Endodermal cell (in vitro differentiated cells): ENCODE measurements at regions not wholly inside any gene's neighbourhood (a gene's known extent, or its start where the extent isn't known, plus 50 kb on each side); places are given as distances from the start of the nearest gene placed in this dataset.
A peak's percentile ranks its signal among the peaks of the same experiment; 100 is the strongest.

ENCODE experiments used
- DNase-seq: peaks from one replicate; pipeline ENCODE4 v3.0.0-alpha.2; 2017
- H3K27ac ChIP-seq: 2 replicates; pipeline ENCODE4 v1.5.1; 2013; ENCODE audit warnings: mild to moderate bottlenecking, low read depth, low read length, moderate library complexity
- H3K27me3 ChIP-seq: 2 replicates; pipeline ENCODE4 v1.6.1; 2013; ENCODE audit warnings: mild to moderate bottlenecking, low read length, moderate library complexity; ENCODE audit not compliant: insufficient read depth, control insufficient read depth, poor library complexity, severe bottlenecking
- H3K36me3 ChIP-seq: 2 replicates; pipeline ENCODE4 v1.7.0; 2013; ENCODE audit warnings: mild to moderate bottlenecking, low read length, moderate library complexity; ENCODE audit not compliant: control insufficient read depth, insufficient read depth
- H3K4me1 ChIP-seq: one replicate; pipeline ENCODE4 v1.7.0; 2013; ENCODE audit warnings: low read length; ENCODE audit not compliant: control insufficient read depth, insufficient read depth
- H3K4me3 ChIP-seq: 2 replicates; pipeline ENCODE4 v1.5.1; 2013; ENCODE audit warnings: mild to moderate bottlenecking, low read length, moderate library complexity
- H3K9ac ChIP-seq: 2 replicates; pipeline ENCODE4 v1.6.1; 2013; ENCODE audit warnings: mild to moderate bottlenecking, low read length, moderate library complexity; ENCODE audit not compliant: poor library complexity, severe bottlenecking; ENCODE audit errors: extremely low read depth
- H3K9me3 ChIP-seq: 2 replicates; pipeline ENCODE4 v1.6.1; 2013; ENCODE audit warnings: mild to moderate bottlenecking, low read length, moderate library complexity; ENCODE audit not compliant: control insufficient read depth
- H3K27ac Mint-ChIP-seq: 2 replicates; pipeline ENCODE4 v1.8.0; 2020; ENCODE audit warnings: mixed read lengths
- H3K27me3 Mint-ChIP-seq: 2 replicates; pipeline ENCODE4 v1.8.0; 2021; ENCODE audit warnings: mild to moderate bottlenecking, mixed read lengths; ENCODE audit not compliant: insufficient read depth
- H3K36me3 Mint-ChIP-seq: 2 replicates; pipeline ENCODE4 v1.8.0; 2020; ENCODE audit warnings: low read depth, mixed read lengths
- H3K4me1 Mint-ChIP-seq: 2 replicates; pipeline ENCODE4 v1.8.0; 2020; ENCODE audit warnings: mixed read lengths
- H3K4me3 Mint-ChIP-seq: 2 replicates; pipeline ENCODE4 v1.8.0; 2020; ENCODE audit warnings: mild to moderate bottlenecking, moderate library complexity, mixed read lengths
- H3K9me3 Mint-ChIP-seq: 2 replicates; pipeline ENCODE4 v1.8.0; 2020; ENCODE audit warnings: mild to moderate bottlenecking, mixed read lengths
- CTCF ChIP-seq: fragments of 200-600 bp; sonication (generic); conservative IDR thresholded peaks from 2 replicates; pipeline ENCODE4 v1.5.0; 2021; ENCODE audit warnings: antibody characterized with exemption, mild to moderate bottlenecking
- WGBS, 2 experiments: methylation state at CpG; one replicate each; pipeline versions ENCODE4 v1.1.5 to v1.1.7; 2013; ENCODE audit warnings: missing lambda C conversion rate in 2 of 2, mixed read lengths in 1 of 2; ENCODE audit not compliant: insufficient coverage in 1 of 2, insufficient read length in 1 of 2; 5-methylcytosine and 5-hydroxymethylcytosine counted together

- H3K9me3 Mint-ChIP-seq, result peaks cover 25% of the 10 kb centered on the region
- no peaks in the 10 kb centered on the region for H3K36me3 Mint-ChIP-seq
- H3K27ac ChIP-seq, result no peak overlapping the region
- peaks cover 65% of the 10 kb centered on the region for H3K27me3 Mint-ChIP-seq
- no peak overlapping the region for H3K4me3 Mint-ChIP-seq
- no peak overlapping the region for H3K4me3 ChIP-seq
- no peaks in the 10 kb centered on the region for H3K4me1 ChIP-seq
- WGBS, 2 experiments, result 93% methylated on average over 1 of the region's 1 CpG; no CpG with 5 or more reads in 1 of the 2 experiments
- TF ChIP-seq CTCF, result no peak
- DNase-seq, result no peak
- no peak overlapping the region for H3K9ac ChIP-seq
- no peaks in the 10 kb centered on the region for H3K4me1 Mint-ChIP-seq
- no peak overlapping the region for H3K27ac Mint-ChIP-seq
- H3K9me3 ChIP-seq, result no peaks in the 10 kb centered on the region
- H3K27me3 ChIP-seq, result no peaks in the 10 kb centered on the region
- H3K36me3 ChIP-seq, result no peaks in the 10 kb centered on the region
Observed at GRCh38 chrX:27890611-27891010, 82.8 kb downstream of the MAGEB10 start.

GRCh38 chrX:27889878-27890277 lies 82.1 kb downstream of the MAGEB10 start:
- no peak for TF ChIP-seq CTCF
- Mint-ChIP-seq H3K27ac (no peak overlapping the region), H3K4me3 (no peak overlapping the region), H3K27me3 (peaks cover 69% of the 10 kb centered on the region), H3K4me1 (no peaks in the 10 kb centered on the region), H3K9me3 (peaks cover 25% of the 10 kb centered on the region), H3K36me3 (no peaks in the 10 kb centered on the region)
- Histone ChIP-seq H3K4me1 (no peaks in the 10 kb centered on the region), H3K36me3 (no peaks in the 10 kb centered on the region), H3K4me3 (no peak overlapping the region), H3K27me3 (no peaks in the 10 kb centered on the region), H3K9me3 (no peaks in the 10 kb centered on the region), H3K27ac (no peak overlapping the region), H3K9ac (no peak overlapping the region)
- whole genome bisulfite sequencing, 2 experiments, result 96% methylated on average over 2 of the region's 2 CpGs; no CpG with 5 or more reads in 1 of the 2 experiments
- no peak for DNase-seq

GRCh38 chrX:27884654-27885053 lies 76.9 kb downstream of the MAGEB10 start:
- no peaks in the 10 kb centered on the region for H3K4me1 ChIP-seq
- H3K36me3 Mint-ChIP-seq, result no peaks in the 10 kb centered on the region
- peaks cover 16% of the 10 kb centered on the region for H3K27me3 ChIP-seq
- TF ChIP-seq CTCF, result no peak
- H3K4me3 Mint-ChIP-seq, result no peak overlapping the region
- no peak overlapping the region for H3K27ac ChIP-seq
- WGBS, 2 experiments, result 54% methylated on average over 3 of the region's 5 CpGs; no CpG with 5 or more reads in 1 of the 2 experiments
- peaks cover 74% of the 10 kb centered on the region for H3K27me3 Mint-ChIP-seq
- no peaks in the 10 kb centered on the region for H3K36me3 ChIP-seq
- H3K9ac ChIP-seq, result no peak overlapping the region
- peaks cover 12% of the 10 kb centered on the region for H3K9me3 Mint-ChIP-seq
- no peak overlapping the region for H3K27ac Mint-ChIP-seq
- DNase-seq, result peak; percentile 38
- no peaks in the 10 kb centered on the region for H3K9me3 ChIP-seq
- no peak overlapping the region for H3K4me3 ChIP-seq
- peaks cover 11% of the 10 kb centered on the region for H3K4me1 Mint-ChIP-seq
